ENCODE measurements at regions not wholly inside any gene's neighbourhood (a gene's known extent, or its start where the extent isn't known, plus 50 kb on each side); places are given as distances from the start of the nearest gene placed in this dataset.

DNA sequence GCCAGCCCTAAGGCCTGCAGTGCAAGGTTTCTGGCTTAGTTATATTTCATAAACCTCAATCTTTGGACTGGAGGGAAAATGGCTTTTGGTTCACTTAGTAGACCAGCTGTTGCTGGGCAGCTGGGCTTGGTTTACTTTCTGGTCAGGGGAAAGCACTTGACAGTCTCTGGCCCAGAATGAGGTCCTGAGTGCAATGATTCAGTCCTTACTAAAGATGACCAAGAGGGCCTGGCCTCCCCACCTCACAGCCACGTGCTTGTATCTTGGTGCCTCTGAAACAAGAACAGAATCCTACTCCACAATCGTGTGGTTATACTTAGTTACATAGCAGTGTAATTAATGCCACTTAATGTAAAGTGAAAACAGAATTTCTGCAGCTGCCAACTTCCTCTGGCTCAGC is 325.5 kb upstream of the MEIS1 start:
- ChIA-PET CTCF (ENCODE audit: low intra/inter-chr PET ratio, low total read pairs) (no interaction called here), POLR2A (no interaction called here)
- no peak overlapping the region for H3K4me2 ChIP-seq (ENCODE audit: low read depth, low read length)
- no peak for TF ChIP-seq GLI4 (CRISPR knock-in tag; IDR thresholded peaks at IDR 0.05; ENCODE audit: borderline replicate concordance)
- TF ChIP-seq, protein P1, sequence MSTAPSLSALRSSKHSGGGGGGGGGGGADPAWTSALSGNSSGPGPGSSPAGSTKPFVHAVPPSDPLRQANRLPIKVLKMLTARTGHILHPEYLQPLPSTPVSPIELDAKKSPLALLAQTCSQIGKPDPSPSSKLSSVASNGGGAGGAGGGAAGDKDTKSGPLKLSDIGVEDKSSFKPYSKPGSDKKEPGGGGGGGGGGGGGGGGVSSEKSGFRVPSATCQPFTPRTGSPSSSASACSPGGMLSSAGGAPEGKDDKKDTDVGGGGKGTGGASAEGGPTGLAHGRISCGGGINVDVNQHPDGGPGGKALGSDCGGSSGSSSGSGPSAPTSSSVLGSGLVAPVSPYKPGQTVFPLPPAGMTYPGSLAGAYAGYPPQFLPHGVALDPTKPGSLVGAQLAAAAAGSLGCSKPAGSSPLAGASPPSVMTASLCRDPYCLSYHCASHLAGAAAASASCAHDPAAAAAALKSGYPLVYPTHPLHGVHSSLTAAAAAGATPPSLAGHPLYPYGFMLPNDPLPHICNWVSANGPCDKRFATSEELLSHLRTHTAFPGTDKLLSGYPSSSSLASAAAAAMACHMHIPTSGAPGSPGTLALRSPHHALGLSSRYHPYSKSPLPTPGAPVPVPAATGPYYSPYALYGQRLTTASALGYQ (CRISPR knock-in tag; IDR thresholded peaks at IDR 0.05): no peak
- no peak for TF ChIP-seq ZNF124 (CRISPR knock-in tag; IDR thresholded peaks at IDR 0.05)
- TF ChIP-seq FOXP1 (IDR thresholded peaks at IDR 0.05): no peak
- no peak for TF ChIP-seq FOXP1 (CRISPR knock-in tag; IDR thresholded peaks at IDR 0.05)
- TF ChIP-seq ZNF891 (CRISPR knock-in tag; IDR thresholded peaks at IDR 0.05): no peak
- TF ChIP-seq NFAT5 (CRISPR knock-in tag; IDR thresholded peaks at IDR 0.05): no peak
- TF ChIP-seq ZNF331 (CRISPR knock-in tag; IDR thresholded peaks at IDR 0.05): no peak
- no peak for TF ChIP-seq HMG20A (CRISPR knock-in tag; IDR thresholded peaks at IDR 0.05; ENCODE audit: borderline replicate concordance)
- TF ChIP-seq ZNF598 (CRISPR knock-in tag; IDR thresholded peaks at IDR 0.05; ENCODE audit: borderline replicate concordance): no peak
- no peak for TF ChIP-seq FOXC1 (CRISPR knock-in tag; IDR thresholded peaks at IDR 0.05; ENCODE audit: borderline replicate concordance)
- no peak for TF ChIP-seq RXRA (CRISPR knock-in tag; IDR thresholded peaks at IDR 0.05)
- TF ChIP-seq ZBTB20 (CRISPR knock-in tag; IDR thresholded peaks at IDR 0.05; ENCODE audit: borderline replicate concordance, low read depth): no peak
- TF ChIP-seq MLLT10 (CRISPR knock-in tag; IDR thresholded peaks at IDR 0.05): no peak
- no peak for TF ChIP-seq ZNF138 (CRISPR knock-in tag; IDR thresholded peaks at IDR 0.05; ENCODE audit: low read depth)
- TF ChIP-seq XRCC5 (optimal IDR thresholded peaks at IDR 0.05; ENCODE audit: low read length): no peak
- no peak for TF ChIP-seq HOXA5 (CRISPR knock-in tag; IDR thresholded peaks at IDR 0.05)
- TF ChIP-seq FOSL1 (CRISPR knock-in tag; IDR thresholded peaks at IDR 0.05; ENCODE audit: borderline replicate concordance): no peak
- no peak for TF ChIP-seq NFRKB (IDR thresholded peaks at IDR 0.05)
- no peak for TF ChIP-seq ZNF576 (CRISPR knock-in tag; IDR thresholded peaks at IDR 0.05)
- TF ChIP-seq ZNF136 (CRISPR knock-in tag; IDR thresholded peaks at IDR 0.05; ENCODE audit: low read depth): no peak
- FAIRE-seq (no peak), ATAC-seq (no peak), DNase-seq (ENCODE audit: low spot score) (no peak)
- no peak overlapping the region for H2AFZ ChIP-seq (ENCODE audit: low read length)
- H3K4me1 ChIP-seq (ENCODE audit: insufficient read depth, low read length): 0 out of 2 replicates have a peak, but pooled peaks cover 7% of the 10 kb centered on the region
- H4K20me1 ChIP-seq (ENCODE audit: insufficient read depth, low read length): no peaks in the 10 kb centered on the region
- no peaks in the 10 kb centered on the region for H3K9me3 ChIP-seq (ENCODE audit: low read length)
- H3K79me2 ChIP-seq (ENCODE audit: insufficient read depth, low read length): no peaks in the 10 kb centered on the region
- no peak overlapping the region for H3K4me3 ChIP-seq (replicated peaks in 1 of 3; ENCODE audit: insufficient read depth in 1 of 3, low read depth in 2 of 3, low read length in 3 of 3)
- BruUV-seq (replicated peaks): no TSS peak
- no peak overlapping the region for H3K27ac ChIP-seq (ENCODE audit: extremely low read length, insufficient read depth, low read length)
- WGBS (ENCODE audit: low lambda C conversion rate): 0% methylated on average over 2 of the region's 2 CpGs
- H3K9ac ChIP-seq (ENCODE audit: insufficient read depth, low read depth, low read length): no peak overlapping the region
- in situ Hi-C loops (cut with HindIII; ENCODE audit: extremely low pct_ligation_motif_present, low pct_unique_long_range_greater_than_20kb) (no loop called here), intact Hi-C loops (cut with micrococcal nuclease; ENCODE audit: unreplicated experiment) (no loop called here)
- H3K36me3 ChIP-seq (replicated peaks in 1 of 2; ENCODE audit: control insufficient read depth in 1 of 2, insufficient read depth in 2 of 2, low read length in 2 of 2): no peaks in the 10 kb centered on the region
- no peaks in the 10 kb centered on the region for H3K27me3 ChIP-seq (ENCODE audit: control insufficient read depth in 1 of 2, insufficient read depth in 2 of 2, low read length in 2 of 2)
